ENCODE measurements at regions not wholly inside any gene's neighbourhood (a gene's known extent, or its start where the extent isn't known, plus 50 kb on each side); places are given as distances from the start of the nearest gene placed in this dataset.

GRCh38 chr18:46397174-46397573 is 259.8 kb downstream of the LOXHD1 start:
- Histone ChIP-seq H3K4me3 (replicated peaks in 1 of 3; ENCODE audit: insufficient read depth in 1 of 3, low read depth in 1 of 3, low read length in 3 of 3) (no peak overlapping the region), H3K9ac (replicated peaks; ENCODE audit: extremely low read depth, insufficient read depth, low read length) (no peak overlapping the region), H3K4me1 (ENCODE audit: control insufficient read depth, extremely low read depth, insufficient read depth, low read length) (no peaks in the 10 kb centered on the region), H4K20me1 (replicated peaks; ENCODE audit: control insufficient read depth, extremely low read depth, insufficient read depth, low read length) (no peaks in the 10 kb centered on the region), H3K36me3 (ENCODE audit: control insufficient read depth in 2 of 2, extremely low read depth in 1 of 2, insufficient read depth in 2 of 2, low read length in 2 of 2) (no peaks in the 10 kb centered on the region), H3K79me2 (ENCODE audit: control insufficient read depth, insufficient read depth, low read length) (no peaks in the 10 kb centered on the region), H3K27me3 (ENCODE audit: control insufficient read depth in 2 of 2, insufficient read depth in 2 of 2, low read length in 2 of 2) (no peaks in the 10 kb centered on the region), H3K9me3 (replicated peaks; ENCODE audit: control insufficient read depth, insufficient read depth, low read length) (no peaks in the 10 kb centered on the region), H3K9me1 (replicated peaks; ENCODE audit: control insufficient read depth, extremely low read depth, insufficient read depth, low read length) (no peaks in the 10 kb centered on the region), H2AFZ (ENCODE audit: low read depth, low read length) (no peak overlapping the region), H3K4me2 (ENCODE audit: insufficient read depth, low read length) (no peak overlapping the region), H3K27ac (ENCODE audit: insufficient read depth, low read depth, low read length) (no peak overlapping the region)
- ChIA-PET POLR2A (no interaction called here), CTCF (no interaction called here)
- dilution Hi-C loops (cut with MboI; ENCODE audit: extremely low pct_ligation_motif_present, low sequenced_read_pairs), result no loop called here
- BruUV-seq (replicated peaks), result no TSS peak
- intact Hi-C loops (cut with micrococcal nuclease), result no loop called here
- no peak for TF ChIP-seq CTCF (IDR thresholded peaks at IDR 0.05; ENCODE audit: extremely low read depth in 1 of 2, insufficient read depth in 1 of 2, low read depth in 1 of 2, low read length in 2 of 2)
- no peak for TF ChIP-seq MYC (IDR thresholded peaks at IDR 0.05; ENCODE audit: low read depth, low read length)
- no peak for TF ChIP-seq MAX (IDR thresholded peaks at IDR 0.05; ENCODE audit: insufficient read depth, insufficient read length)
- TF ChIP-seq POLR2A (IDR thresholded peaks at IDR 0.05; ENCODE audit: low read depth, low read length), result no peak
- TF ChIP-seq JUN (IDR thresholded peaks at IDR 0.05; ENCODE audit: borderline replicate concordance, insufficient read depth, insufficient read length, low read depth), result no peak
- no peak for TF ChIP-seq FOS (IDR thresholded peaks at IDR 0.05; ENCODE audit: borderline replicate concordance, insufficient read depth, low read length)
- no peak for TF ChIP-seq EZH2 (IDR thresholded peaks at IDR 0.05; ENCODE audit: borderline replicate concordance, low read depth, low read length, severe bottlenecking)
- no peak for TF ChIP-seq POLR2AphosphoS5 (IDR thresholded peaks at IDR 0.05; ENCODE audit: insufficient read depth, low read depth, low read length)
- TF ChIP-seq GATA2 (IDR thresholded peaks at IDR 0.05; ENCODE audit: insufficient read depth, insufficient read length, low read depth, low read length), result no peak
- FAIRE-seq, result no peak
- no peak for DNase-seq (ENCODE audit: low read depth, low spot score)
